Activated CD4-positive, alpha-beta T cell treated with anti-CD3 and anti-CD28 coated beads, Interleukin-2, amount 10 ng/mL, durations not matched to agents 7 days and 5 days (primary cell): ENCODE measurements at regions not wholly inside any gene's neighbourhood (a gene's known extent, or its start where the extent isn't known, plus 50 kb on each side); places are given as distances from the start of the nearest gene placed in this dataset.
"Not testable (repeated sequence)": the region's sequence is repeated elsewhere in the genome, so short reads cannot be mapped to it uniquely, and the experiment has no call there.

Experiments
- CTCF ChIA-PET: fragments of 350-600 bp; sonication (Branson Sonifier 250); formaldehyde crosslinking; loops from one replicate; lab custom pipeline; 2021; ENCODE audit warnings: antibody characterized with exemption; lab: Charles Lee
- POLR2A ChIA-PET: fragments of 350-600 bp; sonication (Branson Sonifier 250); formaldehyde crosslinking; loops from one replicate; lab custom pipeline; 2021; ENCODE audit warnings: antibody characterized with exemption; lab: Charles Lee
- DNase-seq: peaks from one replicate; pipeline ENCODE4 v3.0.0-alpha.2; 2020
- H3K27ac Mint-ChIP-seq: one replicate; pipeline ENCODE4 v1.8.0; 2021; ENCODE audit warnings: mild to moderate bottlenecking, moderate library complexity, mixed read lengths
- H3K27me3 Mint-ChIP-seq: one replicate; pipeline ENCODE4 v1.8.0; 2021; ENCODE audit warnings: mixed read lengths
- H3K36me3 Mint-ChIP-seq: one replicate; pipeline ENCODE4 v1.8.0; 2021; ENCODE audit warnings: low read depth, mixed read lengths
- H3K4me1 Mint-ChIP-seq: one replicate; pipeline ENCODE4 v1.8.0; 2021; ENCODE audit warnings: mixed read lengths
- H3K4me3 Mint-ChIP-seq: one replicate; pipeline ENCODE4 v1.8.0; 2021; ENCODE audit warnings: mild to moderate bottlenecking, moderate library complexity, mixed read lengths
- H3K9me3 Mint-ChIP-seq: one replicate; pipeline ENCODE4 v1.8.0; 2021; ENCODE audit warnings: mixed read lengths

DNA sequence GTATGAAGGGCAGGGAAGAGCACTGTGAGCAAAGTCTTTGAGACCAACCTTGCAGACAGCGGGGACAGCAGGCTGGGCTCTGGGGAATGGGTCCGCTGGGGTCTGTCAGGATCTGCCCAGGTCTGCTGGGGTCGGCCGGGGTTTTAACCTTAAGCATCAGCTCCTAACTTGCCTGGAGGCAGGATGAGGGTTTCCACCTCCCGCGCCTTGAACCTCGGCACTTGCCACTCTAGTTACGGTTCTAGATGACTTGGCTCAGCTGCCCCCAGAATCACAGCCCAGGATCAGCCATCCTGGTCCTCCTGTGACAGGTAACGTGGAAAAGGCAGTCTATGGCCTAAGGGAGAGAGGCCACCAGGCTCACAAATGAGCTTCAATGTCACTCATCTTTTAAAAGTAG, 50.4 kb upstream of the CACUL1 start:
- no peaks in the 10 kb centered on the region for H3K36me3 Mint-ChIP-seq
- H3K4me3 Mint-ChIP-seq, result no peak overlapping the region
- CTCF ChIA-PET, result interaction anchor here (0.6 to 1.3 kb wide), 2 partner anchors 20 to 50 kb away, joined by 3 read pairs; partner anchors contain the start of gene CACUL1
- no peaks in the 10 kb centered on the region for H3K27me3 Mint-ChIP-seq
- no peaks in the 10 kb centered on the region for H3K4me1 Mint-ChIP-seq
- H3K27ac Mint-ChIP-seq, result no peak overlapping the region
- H3K9me3 Mint-ChIP-seq, result no peaks in the 10 kb centered on the region
- DNase-seq, result no peak
- POLR2A ChIA-PET, result no interaction called here

- ChIA-PET POLR2A (no interaction called here), CTCF (no interaction called here)
- no peak for DNase-seq
- Mint-ChIP-seq H3K27me3 (no peaks in the 10 kb centered on the region), H3K27ac (no peak overlapping the region), H3K36me3 (no peaks in the 10 kb centered on the region), H3K9me3 (no peaks in the 10 kb centered on the region), H3K4me3 (no peak overlapping the region), H3K4me1 (no peaks in the 10 kb centered on the region)
These were observed 52.9 kb upstream of the CACUL1 start for GRCh38 chr10:118807512-118808305.

- CTCF ChIA-PET, result no interaction called here
- H3K4me1 Mint-ChIP-seq, result no peaks in the 10 kb centered on the region
- DNase-seq, result no peak
- no peaks in the 10 kb centered on the region for H3K9me3 Mint-ChIP-seq
- no peaks in the 10 kb centered on the region for H3K27me3 Mint-ChIP-seq
- POLR2A ChIA-PET, result no interaction called here
- no peak overlapping the region for H3K27ac Mint-ChIP-seq
- H3K4me3 Mint-ChIP-seq, result no peak overlapping the region
- H3K36me3 Mint-ChIP-seq, result no peaks in the 10 kb centered on the region
These were observed 54.0 kb upstream of the CACUL1 start for GRCh38 chr10:118808601-118809356.

GRCh38 chr10:118809357-118810220, 54.8 kb upstream of the CACUL1 start:
- Mint-ChIP-seq H3K9me3 (no peaks in the 10 kb centered on the region), H3K36me3 (no peaks in the 10 kb centered on the region), H3K4me1 (no peaks in the 10 kb centered on the region), H3K27ac (no peak overlapping the region), H3K4me3 (no peak overlapping the region), H3K27me3 (no peaks in the 10 kb centered on the region)
- ChIA-PET CTCF (no interaction called here), POLR2A (no interaction called here)
- DNase-seq, result no peak

GRCh38 chr10:118810796-118811505, 56.2 kb upstream of the CACUL1 start:
- H3K27ac Mint-ChIP-seq, result no peak overlapping the region
- H3K4me1 Mint-ChIP-seq, result no peaks in the 10 kb centered on the region
- H3K4me3 Mint-ChIP-seq, result no peak overlapping the region
- CTCF ChIA-PET, result no interaction called here
- H3K36me3 Mint-ChIP-seq, result no peaks in the 10 kb centered on the region
- H3K27me3 Mint-ChIP-seq, result no peaks in the 10 kb centered on the region
- H3K9me3 Mint-ChIP-seq, result no peaks in the 10 kb centered on the region
- DNase-seq, result no peak
- POLR2A ChIA-PET, result no interaction called here

GRCh38 chr10:118811675-118812392, 57.1 kb upstream of the CACUL1 start:
- no peaks in the 10 kb centered on the region for H3K4me1 Mint-ChIP-seq
- ChIA-PET POLR2A (no interaction called here), CTCF (no interaction called here)
- no peaks in the 10 kb centered on the region for H3K27me3 Mint-ChIP-seq
- no peaks in the 10 kb centered on the region for H3K9me3 Mint-ChIP-seq
- DNase-seq, result no peak
- H3K36me3 Mint-ChIP-seq, result no peaks in the 10 kb centered on the region
- H3K27ac Mint-ChIP-seq, result no peak overlapping the region
- H3K4me3 Mint-ChIP-seq, result no peak overlapping the region

DNA sequence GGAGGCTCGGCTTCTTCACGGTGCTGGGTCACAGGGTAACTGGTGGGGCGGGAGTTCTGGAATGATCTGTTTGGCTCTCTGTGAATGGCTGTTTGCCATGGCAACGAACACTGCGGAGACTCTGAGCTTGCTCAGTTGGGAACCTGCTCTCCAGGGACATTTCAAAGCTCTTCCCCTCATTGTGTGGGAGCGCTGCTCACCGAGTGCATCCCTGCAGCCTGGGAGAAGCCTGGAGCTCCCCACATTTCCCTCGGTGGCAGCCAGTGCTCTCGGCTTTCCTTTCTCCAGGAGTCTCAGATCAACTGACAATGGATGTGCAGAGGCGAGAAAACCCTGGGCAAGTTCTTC, 57.6 kb upstream of the CACUL1 start:
- Mint-ChIP-seq H3K4me3 (no peak overlapping the region), H3K4me1 (no peaks in the 10 kb centered on the region), H3K9me3 (no peaks in the 10 kb centered on the region), H3K27ac (no peak overlapping the region), H3K27me3 (no peaks in the 10 kb centered on the region), H3K36me3 (no peaks in the 10 kb centered on the region)
- ChIA-PET POLR2A (no interaction called here), CTCF (interaction anchor here (0.6 kb wide), 1 partner anchor 49 kb away, joined by 3 read pairs; no protein-coding TSS in a partner anchor)
- no peak for DNase-seq

- DNase-seq, H3K4me1 Mint-ChIP-seq, POLR2A ChIA-PET, H3K9me3 Mint-ChIP-seq, H3K27ac Mint-ChIP-seq, H3K4me3 Mint-ChIP-seq, H3K36me3 Mint-ChIP-seq, H3K27me3 Mint-ChIP-seq: not testable (repeated sequence)
- CTCF ChIA-PET, result interaction anchor here (0.6 kb wide), 1 partner anchor 49 kb away, joined by 3 read pairs; no protein-coding TSS in a partner anchor
These were observed 58.2 kb upstream of the CACUL1 start for GRCh38 chr10:118813001-118813400.

DNA sequence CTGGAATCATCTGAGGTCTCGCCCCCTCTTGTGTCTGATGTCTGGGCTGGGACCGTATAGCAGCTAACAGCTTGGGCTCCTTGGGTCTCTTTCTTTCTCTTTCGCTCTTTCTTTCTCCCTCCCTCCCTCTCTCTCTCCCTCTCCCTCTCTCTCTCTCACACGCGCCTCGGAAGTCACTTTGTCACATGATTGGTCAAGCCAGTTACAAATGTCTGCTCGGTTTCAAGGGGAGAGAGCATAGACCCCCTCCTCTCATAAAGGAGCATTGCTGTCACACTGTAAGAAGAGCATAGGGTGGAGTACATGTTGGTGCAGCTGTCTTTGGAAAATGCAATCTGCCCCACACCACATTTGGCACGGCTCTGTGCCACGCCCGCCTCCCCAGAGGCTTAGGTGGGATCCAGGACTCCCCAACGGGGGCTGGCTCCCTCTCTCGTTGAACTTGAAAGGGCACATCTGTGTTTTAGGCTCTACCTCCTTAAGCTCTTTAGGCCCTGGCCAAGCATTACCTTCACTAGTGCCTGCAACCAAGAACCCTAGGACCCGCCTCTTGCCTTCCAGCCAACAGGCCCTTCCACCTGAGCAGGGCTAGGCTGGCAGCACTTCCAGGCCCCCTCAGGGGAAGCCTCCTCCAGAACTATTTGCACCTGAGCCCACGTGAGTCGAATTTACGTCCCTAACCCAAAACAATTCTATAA, 61.9 kb upstream of the CACUL1 start:
- ChIA-PET POLR2A (no interaction called here), CTCF (interaction anchor here (0.6 kb wide), 1 partner anchor 11 kb away, joined by 3 read pairs; no protein-coding TSS in a partner anchor)
- DNase-seq, result no peak
- no peaks in the 10 kb centered on the region for H3K9me3 Mint-ChIP-seq
- H3K4me3 Mint-ChIP-seq, result no peak overlapping the region
- no peaks in the 10 kb centered on the region for H3K4me1 Mint-ChIP-seq
- no peaks in the 10 kb centered on the region for H3K36me3 Mint-ChIP-seq
- no peak overlapping the region for H3K27ac Mint-ChIP-seq
- H3K27me3 Mint-ChIP-seq, result no peaks in the 10 kb centered on the region

GRCh38 chr10:118817328-118818068, 62.7 kb upstream of the CACUL1 start:
- POLR2A ChIA-PET, result no interaction called here
- Mint-ChIP-seq H3K4me3 (no peak overlapping the region), H3K27ac (no peak overlapping the region), H3K27me3 (no peaks in the 10 kb centered on the region), H3K9me3 (no peaks in the 10 kb centered on the region), H3K36me3 (no peaks in the 10 kb centered on the region), H3K4me1 (no peaks in the 10 kb centered on the region)
- CTCF ChIA-PET, result interaction anchor here (0.6 kb wide), 1 partner anchor 10 kb away, joined by 3 read pairs; no protein-coding TSS in a partner anchor
- DNase-seq, result no peak

DNA sequence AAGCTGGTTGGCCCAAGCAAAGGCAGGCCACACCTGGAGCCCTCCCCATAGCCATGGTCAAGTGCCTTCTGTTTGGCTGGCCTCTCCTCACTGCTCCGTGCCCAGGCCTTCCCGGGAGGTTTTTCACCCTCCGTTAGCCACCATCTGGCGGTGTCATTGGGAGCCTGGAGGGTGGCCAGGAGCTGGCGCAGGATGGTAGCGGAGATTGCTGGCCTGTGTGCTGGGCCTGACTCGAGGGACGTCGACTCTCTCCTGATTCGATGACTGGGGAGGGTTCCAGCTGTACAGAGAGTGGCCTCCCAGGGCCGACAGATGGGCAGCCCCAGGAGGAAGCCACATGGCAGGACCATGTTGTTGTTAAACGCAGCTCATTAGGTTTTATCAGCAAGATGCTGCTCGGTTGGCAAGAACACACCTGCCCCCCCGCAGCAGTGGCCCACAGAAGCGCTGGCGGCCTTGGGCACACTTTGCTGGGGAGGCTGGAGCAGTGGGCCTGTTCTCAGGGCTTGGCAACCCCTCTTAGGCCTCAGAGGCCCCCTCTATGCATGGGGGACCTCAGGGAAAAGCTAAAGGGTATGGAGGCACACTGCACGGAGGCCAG, 64.0 kb upstream of the CACUL1 start:
- ChIA-PET CTCF (no interaction called here), POLR2A (no interaction called here)
- no peaks in the 10 kb centered on the region for H3K4me1 Mint-ChIP-seq
- H3K9me3 Mint-ChIP-seq, result no peaks in the 10 kb centered on the region
- no peaks in the 10 kb centered on the region for H3K27me3 Mint-ChIP-seq
- H3K36me3 Mint-ChIP-seq, result no peaks in the 10 kb centered on the region
- no peak for DNase-seq
- H3K27ac Mint-ChIP-seq, result no peak overlapping the region
- H3K4me3 Mint-ChIP-seq, result no peak overlapping the region
